ENCODE measurements at regions not wholly inside any gene's neighbourhood (a gene's known extent, or its start where the extent isn't known, plus 50 kb on each side); places are given as distances from the start of the nearest gene placed in this dataset.

DNA sequence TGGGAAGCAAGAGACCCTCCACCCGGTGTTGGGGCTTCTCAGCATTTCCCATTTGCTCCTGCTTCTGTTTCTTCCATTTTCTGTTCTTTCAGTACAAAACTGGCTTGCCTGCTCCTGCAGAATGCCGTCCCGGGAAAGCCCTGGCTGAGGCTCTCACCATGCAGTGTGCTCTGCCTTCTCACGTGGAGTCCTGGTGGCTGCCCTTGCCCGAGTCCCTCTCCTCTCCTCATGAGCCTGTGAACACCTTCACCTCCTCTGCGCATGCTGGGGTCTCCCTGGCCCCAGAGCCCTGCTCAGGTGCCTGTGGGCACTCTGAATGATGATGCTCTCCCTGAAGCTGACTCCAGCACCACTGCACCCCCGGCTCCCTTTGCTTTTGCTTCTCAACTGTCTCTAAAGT is 752.0 kb downstream of the QKI start:
- intact Hi-C loops (cut with DNase I, micrococcal nuclease) = no loop called here
- Mint-ChIP-seq H3K4me1 (no peaks in the 10 kb centered on the region), H3K9me3 (ENCODE audit: low read depth) (no peaks in the 10 kb centered on the region), H3K27ac (no peak overlapping the region), H3K4me3 (no peak overlapping the region), H3K27me3 (no peaks in the 10 kb centered on the region), H3K36me3 (ENCODE audit: low read depth) (no peaks in the 10 kb centered on the region)
- POLR2A ChIA-PET = no interaction called here
- CTCF ChIA-PET = no interaction called here
- ATAC-seq (no peak), DNase-seq (no peak)

DNA sequence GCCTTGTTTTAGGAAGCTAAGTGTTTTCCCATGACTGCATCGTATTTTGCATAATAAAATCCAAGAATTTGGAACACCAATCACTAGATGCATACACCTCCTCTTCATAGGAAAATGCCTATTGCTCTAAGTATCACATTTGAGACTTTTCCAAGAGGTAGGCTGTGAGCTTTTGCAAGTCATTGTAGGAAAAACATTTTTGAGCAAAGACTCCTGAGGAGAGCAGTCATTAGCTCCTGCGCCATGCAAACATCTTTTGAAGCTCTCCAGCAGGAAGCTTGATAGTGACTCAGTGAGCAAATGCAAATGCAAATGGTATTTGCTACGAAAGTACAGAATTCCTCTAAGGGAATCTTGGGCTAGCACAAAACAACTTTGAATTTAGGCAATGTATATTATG is 750.4 kb downstream of the QKI start:
- Mint-ChIP-seq H3K36me3 (ENCODE audit: low read depth) (no peaks in the 10 kb centered on the region), H3K27me3 (no peaks in the 10 kb centered on the region), H3K27ac (no peak overlapping the region), H3K4me1 (no peaks in the 10 kb centered on the region), H3K9me3 (ENCODE audit: low read depth) (no peaks in the 10 kb centered on the region), H3K4me3 (no peak overlapping the region)
- POLR2A ChIA-PET = no interaction called here
- no peak for ATAC-seq
- no peak for DNase-seq
- intact Hi-C loops (cut with DNase I, micrococcal nuclease) = no loop called here
- CTCF ChIA-PET = interaction anchor here (0.7 to 1.0 kb wide), 2 partner anchors 22 to 1541 kb away, joined by 3 to 5 read pairs; no protein-coding TSS in a partner anchor

DNA sequence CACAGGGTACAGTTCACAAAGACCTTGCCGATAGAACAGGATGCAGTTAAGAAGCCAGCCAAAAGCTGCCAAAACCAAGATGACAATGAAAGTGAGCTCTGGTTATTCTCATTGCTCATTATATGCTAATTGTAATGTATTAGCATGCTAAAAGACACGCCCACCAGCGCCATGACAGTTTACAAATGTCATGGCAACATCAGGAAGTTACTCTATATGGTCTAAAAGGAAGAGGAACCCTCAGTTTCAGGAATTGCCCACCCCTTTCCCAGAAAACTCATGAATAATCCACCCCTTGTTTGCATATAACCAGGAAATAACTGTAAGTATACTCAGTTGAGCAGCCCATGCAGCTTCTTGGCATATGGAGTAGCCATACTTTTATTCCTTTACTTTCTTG is 748.7 kb downstream of the QKI start:
- Mint-ChIP-seq H3K27me3 (peaks cover 1% of the 10 kb centered on the region), H3K4me1 (no peaks in the 10 kb centered on the region), H3K9me3 (ENCODE audit: low read depth) (no peaks in the 10 kb centered on the region), H3K27ac (no peak overlapping the region), H3K4me3 (no peak overlapping the region), H3K36me3 (ENCODE audit: low read depth) (no peaks in the 10 kb centered on the region)
- ATAC-seq (no peak), DNase-seq (no peak)
- ChIA-PET CTCF (no interaction called here), POLR2A (no interaction called here)
- intact Hi-C loops (cut with DNase I, micrococcal nuclease) = no loop called here

DNA sequence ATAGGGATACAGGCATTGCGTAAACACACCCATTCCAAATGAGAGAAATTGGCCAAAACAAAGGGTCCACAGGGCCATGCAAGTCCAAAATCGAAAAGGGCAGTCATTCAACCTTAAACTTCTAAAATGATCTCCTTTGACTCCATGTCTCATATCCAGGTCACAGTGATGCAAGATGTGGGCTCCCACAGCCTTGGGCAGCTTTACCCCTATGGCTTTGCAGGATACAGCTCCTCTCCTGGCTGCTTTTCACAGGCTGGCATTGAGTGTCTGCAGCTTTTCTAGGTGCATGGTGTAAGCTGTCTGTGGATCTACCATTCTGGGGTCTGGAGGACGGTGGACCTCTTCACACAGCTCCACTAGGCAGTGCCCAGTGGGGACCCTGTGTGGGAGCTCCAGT is 744.5 kb downstream of the QKI start:
- DNase-seq = no peak
- peaks cover 1% of the 10 kb centered on the region for H3K27me3 Mint-ChIP-seq
- intact Hi-C loops (cut with DNase I, micrococcal nuclease) = no loop called here
- CTCF ChIA-PET = no interaction called here
- no peak overlapping the region for H3K4me3 Mint-ChIP-seq
- H3K27ac Mint-ChIP-seq = no peak overlapping the region
- H3K36me3 Mint-ChIP-seq (ENCODE audit: low read depth) = no peaks in the 10 kb centered on the region
- no peaks in the 10 kb centered on the region for H3K9me3 Mint-ChIP-seq (ENCODE audit: low read depth)
- ATAC-seq = no peak
- no peaks in the 10 kb centered on the region for H3K4me1 Mint-ChIP-seq
- POLR2A ChIA-PET = no interaction called here

DNA sequence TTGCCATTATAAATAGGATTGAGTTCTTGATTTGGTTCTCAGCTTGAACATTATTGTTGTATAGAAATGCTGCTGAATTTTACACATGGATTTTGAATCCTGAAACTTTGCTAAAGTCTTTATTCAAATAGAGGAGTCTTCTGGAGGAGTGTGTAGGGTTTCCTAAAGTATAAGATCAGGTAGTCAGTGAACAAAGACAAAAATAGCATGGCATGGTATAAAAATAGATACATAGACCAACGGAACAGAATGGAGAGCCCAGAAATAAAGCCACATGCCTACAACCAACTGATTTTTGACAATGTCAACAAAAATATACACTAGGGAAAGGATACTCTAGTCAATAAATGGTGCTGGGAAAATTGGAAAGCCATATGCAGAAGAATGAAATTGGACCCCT is 740.1 kb downstream of the QKI start:
- POLR2A ChIA-PET = no interaction called here
- no peaks in the 10 kb centered on the region for H3K36me3 Mint-ChIP-seq (ENCODE audit: low read depth)
- no peak overlapping the region for H3K4me3 Mint-ChIP-seq
- CTCF ChIA-PET = no interaction called here
- ATAC-seq (no peak), DNase-seq (no peak)
- intact Hi-C loops (cut with DNase I, micrococcal nuclease) = no loop called here
- peaks cover 1% of the 10 kb centered on the region for H3K27me3 Mint-ChIP-seq
- H3K9me3 Mint-ChIP-seq (ENCODE audit: low read depth) = no peaks in the 10 kb centered on the region
- no peaks in the 10 kb centered on the region for H3K4me1 Mint-ChIP-seq
- H3K27ac Mint-ChIP-seq = no peak overlapping the region

DNA sequence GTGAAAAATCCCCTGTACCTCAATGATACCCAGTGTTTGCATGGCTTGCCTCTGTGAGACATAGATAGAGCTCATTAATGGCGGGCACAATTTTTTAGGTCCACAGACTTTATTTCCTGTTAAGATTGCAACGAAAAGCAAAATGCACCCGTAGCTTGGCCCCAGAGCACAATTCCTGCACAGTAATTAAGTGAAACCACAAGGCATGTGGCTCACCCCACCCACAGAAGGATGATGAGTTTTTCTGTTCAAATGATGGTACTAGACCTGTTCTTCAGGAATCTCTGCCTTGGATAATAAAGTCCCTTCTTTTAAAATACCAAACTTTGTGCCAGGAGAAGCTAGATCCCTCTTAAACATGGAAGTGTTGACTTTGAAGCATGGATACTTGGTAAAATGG is 738.1 kb downstream of the QKI start:
- ATAC-seq = no peak
- ChIA-PET CTCF (no interaction called here), POLR2A (no interaction called here)

DNA sequence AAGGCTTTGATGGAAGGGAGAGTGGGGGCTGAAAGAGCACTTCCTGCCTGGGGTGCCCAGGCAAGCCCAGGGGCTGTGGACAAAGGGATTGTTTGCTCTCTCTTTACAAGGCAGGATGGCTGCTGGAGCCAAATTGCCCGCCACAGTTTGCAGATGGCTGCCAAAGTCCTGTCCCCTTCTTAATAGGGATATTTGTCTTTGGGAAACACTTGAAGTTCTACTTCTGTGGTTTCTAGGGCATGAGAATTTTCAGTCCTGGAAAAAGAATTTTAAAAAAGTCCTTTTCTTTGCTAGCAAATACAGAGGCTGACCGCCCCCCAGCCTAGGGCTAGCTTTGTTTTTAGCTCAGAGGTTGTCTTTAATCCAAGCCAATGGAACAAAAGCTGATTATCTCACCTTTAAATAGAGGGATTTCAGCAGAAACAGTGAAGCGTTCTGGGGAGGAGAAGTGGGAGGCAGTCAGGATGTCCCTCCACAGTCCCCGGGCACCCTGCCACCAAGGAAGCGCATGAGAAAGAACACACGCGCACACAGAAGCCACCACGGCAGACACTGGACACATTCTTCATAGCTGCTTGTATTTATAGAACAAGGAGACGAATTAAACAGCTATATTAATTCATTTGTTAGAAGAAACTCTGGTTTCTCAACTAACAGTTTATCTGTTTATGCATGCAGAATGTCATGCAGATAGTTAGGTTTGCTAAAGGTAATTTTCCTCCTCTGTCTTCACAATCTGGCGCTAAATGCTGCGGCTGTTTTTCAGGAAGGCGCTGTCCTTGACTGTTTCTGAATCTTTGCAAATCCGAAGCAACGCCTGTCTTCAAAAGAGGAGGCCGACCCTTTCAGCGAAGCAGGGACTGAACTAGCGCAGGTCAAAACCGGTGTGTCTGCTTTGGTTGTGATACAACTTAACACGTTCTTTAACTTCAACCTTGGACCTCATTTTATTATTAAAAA is 736.9 kb downstream of the QKI start:
- no peaks in the 10 kb centered on the region for H3K9me3 Mint-ChIP-seq (ENCODE audit: low read depth)
- ATAC-seq = no peak
- H3K4me3 Mint-ChIP-seq = no peak overlapping the region
- H3K27me3 Mint-ChIP-seq = no peaks in the 10 kb centered on the region
- no peaks in the 10 kb centered on the region for H3K36me3 Mint-ChIP-seq (ENCODE audit: low read depth)
- intact Hi-C loops (cut with DNase I, micrococcal nuclease) = no loop called here
- no peak for DNase-seq
- no peak overlapping the region for H3K27ac Mint-ChIP-seq
- no peaks in the 10 kb centered on the region for H3K4me1 Mint-ChIP-seq
- CTCF ChIA-PET = no interaction called here
- POLR2A ChIA-PET = no interaction called here

More for the DNA sequence above, 738.1 kb downstream of the QKI start:
- Mint-ChIP-seq H3K27ac (no peak overlapping the region), H3K4me3 (no peak overlapping the region), H3K9me3 (ENCODE audit: low read depth) (no peaks in the 10 kb centered on the region), H3K4me1 (no peaks in the 10 kb centered on the region), H3K27me3 (no peaks in the 10 kb centered on the region), H3K36me3 (ENCODE audit: low read depth) (no peaks in the 10 kb centered on the region)
- no peak for DNase-seq
- intact Hi-C loops (cut with DNase I, micrococcal nuclease) = no loop called here

DNA sequence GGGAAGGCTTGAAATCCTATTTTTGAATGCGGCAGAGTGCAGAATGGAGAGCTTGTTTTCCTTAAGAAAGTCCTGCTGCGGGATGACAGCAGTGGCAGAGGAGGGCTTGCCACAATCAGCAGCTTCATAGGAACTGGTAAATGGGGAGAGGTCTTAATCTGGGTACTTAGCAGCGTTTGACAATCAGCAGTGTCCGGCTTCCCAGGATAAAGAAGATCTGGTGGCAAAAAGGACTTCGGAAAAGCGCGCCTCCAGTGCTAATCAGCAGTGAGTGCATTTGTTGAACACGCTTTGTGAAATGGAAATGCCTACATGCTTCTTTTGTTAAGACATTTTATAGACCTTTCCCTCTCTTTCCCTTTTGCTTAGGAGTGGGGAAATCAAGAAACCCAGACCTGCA is 735.7 kb downstream of the QKI start:
- Mint-ChIP-seq H3K27me3 (no peaks in the 10 kb centered on the region), H3K4me3 (no peak overlapping the region), H3K36me3 (ENCODE audit: low read depth) (no peaks in the 10 kb centered on the region), H3K9me3 (ENCODE audit: low read depth) (no peaks in the 10 kb centered on the region), H3K27ac (no peak overlapping the region), H3K4me1 (no peaks in the 10 kb centered on the region)
- ChIA-PET CTCF (no interaction called here), POLR2A (no interaction called here)
- ATAC-seq (no peak), DNase-seq (no peak)
- intact Hi-C loops (cut with DNase I, micrococcal nuclease) = no loop called here

DNA sequence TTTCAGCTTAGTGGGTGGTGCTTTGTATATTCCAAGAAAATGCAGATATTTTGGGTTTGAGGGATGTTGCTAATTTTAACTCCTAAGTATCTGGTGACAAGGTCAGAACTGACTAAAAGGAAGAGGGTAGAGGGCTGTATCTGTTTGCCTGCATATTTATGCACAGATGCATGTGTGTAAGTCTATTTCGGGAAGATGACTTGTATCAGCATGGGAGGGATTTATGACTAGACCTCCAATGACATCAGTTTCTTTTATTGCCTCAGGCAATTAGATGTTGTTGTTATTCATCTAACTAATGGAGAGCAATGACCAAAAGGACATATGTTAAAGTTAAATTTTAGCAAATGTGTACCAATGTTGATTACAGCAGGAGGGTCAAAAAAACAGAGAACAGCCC is 734.3 kb downstream of the QKI start:
- ChIA-PET POLR2A (no interaction called here), CTCF (no interaction called here)
- Mint-ChIP-seq H3K4me1 (no peaks in the 10 kb centered on the region), H3K27ac (no peak overlapping the region), H3K4me3 (no peak overlapping the region), H3K9me3 (ENCODE audit: low read depth) (no peaks in the 10 kb centered on the region), H3K27me3 (no peaks in the 10 kb centered on the region), H3K36me3 (ENCODE audit: low read depth) (no peaks in the 10 kb centered on the region)
- no peak for DNase-seq
- no peak for ATAC-seq
- intact Hi-C loops (cut with DNase I, micrococcal nuclease) = no loop called here

DNA sequence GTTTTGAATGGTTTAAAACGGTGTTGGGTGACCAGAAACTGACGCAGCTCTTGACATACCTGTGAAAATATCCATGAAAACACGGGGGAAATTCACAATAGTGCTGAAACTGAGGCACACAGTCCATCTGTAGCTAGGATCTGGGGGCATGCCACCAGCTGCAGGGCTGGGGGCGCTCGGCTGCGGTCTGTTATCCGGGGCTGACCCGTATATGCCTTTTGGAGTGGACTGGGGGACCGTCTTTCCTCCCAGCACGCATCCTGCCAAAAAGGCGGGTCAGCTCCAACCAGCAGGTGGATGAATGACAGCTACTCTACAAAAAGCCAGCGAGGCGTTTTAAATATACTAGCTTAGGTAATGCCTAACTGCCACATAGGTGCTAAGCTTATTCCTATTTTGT is 729.8 kb downstream of the QKI start:
- H3K27ac Mint-ChIP-seq = no peak overlapping the region
- POLR2A ChIA-PET = no interaction called here
- ATAC-seq (no peak), DNase-seq (no peak)
- H3K36me3 Mint-ChIP-seq (ENCODE audit: low read depth) = no peaks in the 10 kb centered on the region
- intact Hi-C loops (cut with DNase I, micrococcal nuclease) = no loop called here
- no peaks in the 10 kb centered on the region for H3K27me3 Mint-ChIP-seq
- CTCF ChIA-PET = interaction anchor here (0.6 kb wide), 2 partner anchors 38 to 188 kb away, joined by 3 read pairs; no protein-coding TSS in a partner anchor
- H3K4me1 Mint-ChIP-seq = no peaks in the 10 kb centered on the region
- no peaks in the 10 kb centered on the region for H3K9me3 Mint-ChIP-seq (ENCODE audit: low read depth)
- no peak overlapping the region for H3K4me3 Mint-ChIP-seq

DNA sequence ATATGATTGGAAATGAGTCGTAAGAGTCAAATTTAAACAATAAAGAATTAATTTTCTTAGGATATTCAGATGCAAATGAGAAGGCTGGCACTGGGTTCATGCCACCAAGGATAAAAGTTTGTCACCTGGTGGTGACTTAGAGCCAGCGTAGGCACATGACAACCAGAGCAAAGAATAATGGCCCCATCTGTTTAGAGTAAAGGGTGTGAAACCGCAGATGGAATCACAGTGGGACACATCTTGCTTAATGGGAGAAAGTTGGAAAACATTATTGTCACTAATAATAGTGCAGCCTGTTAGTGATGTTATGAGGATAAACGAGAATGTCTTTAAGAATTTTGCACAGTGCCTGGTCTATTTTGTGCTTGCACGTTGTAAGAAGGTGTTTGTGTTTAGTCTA is 727.8 kb downstream of the QKI start:
- ChIA-PET POLR2A (no interaction called here), CTCF (no interaction called here)
- no peaks in the 10 kb centered on the region for H3K27me3 Mint-ChIP-seq
- intact Hi-C loops (cut with DNase I, micrococcal nuclease) = no loop called here
- no peak overlapping the region for H3K4me3 Mint-ChIP-seq
- no peaks in the 10 kb centered on the region for H3K36me3 Mint-ChIP-seq (ENCODE audit: low read depth)
- peaks cover 2% of the 10 kb centered on the region for H3K9me3 Mint-ChIP-seq (ENCODE audit: low read depth)
- ATAC-seq (no peak), DNase-seq (no peak)
- H3K27ac Mint-ChIP-seq = no peak overlapping the region
- H3K4me1 Mint-ChIP-seq = no peaks in the 10 kb centered on the region

DNA sequence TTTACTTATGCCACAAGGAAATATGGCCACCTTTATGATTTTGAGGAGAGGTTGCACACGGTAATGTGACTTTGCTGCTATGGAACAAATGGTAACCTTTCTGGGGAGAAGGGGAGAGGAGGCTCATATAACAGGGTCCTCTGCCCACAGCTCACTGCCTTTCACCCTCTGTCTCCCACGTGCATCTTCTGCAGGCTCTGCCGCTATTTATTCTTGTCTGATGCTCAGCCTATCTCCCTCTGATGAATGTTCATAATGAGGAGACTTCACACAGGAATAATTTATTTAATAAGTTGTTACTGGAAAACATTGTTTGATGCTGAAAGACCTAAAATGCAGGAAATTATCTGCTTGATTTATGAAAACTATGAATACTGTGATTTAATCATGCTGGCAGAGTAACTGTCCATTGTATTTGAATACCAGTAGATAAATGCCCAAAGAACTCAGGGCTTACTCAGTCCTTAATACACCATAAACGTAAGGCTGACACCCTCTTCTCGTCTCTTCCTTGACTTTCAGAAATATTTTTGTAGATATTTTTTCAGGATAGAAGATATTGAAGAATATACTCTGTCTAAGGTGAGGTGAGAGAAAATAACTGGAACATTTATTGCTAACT is 721.1 kb downstream of the QKI start:
- H3K4me3 Mint-ChIP-seq = no peak overlapping the region
- intact Hi-C loops (cut with DNase I, micrococcal nuclease) = no loop called here
- ATAC-seq (no peak), DNase-seq (no peak)
- ChIA-PET CTCF (no interaction called here), POLR2A (no interaction called here)
- peaks cover 2% of the 10 kb centered on the region for H3K27me3 Mint-ChIP-seq
- H3K4me1 Mint-ChIP-seq = no peaks in the 10 kb centered on the region
- H3K9me3 Mint-ChIP-seq (ENCODE audit: low read depth) = peaks cover 4% of the 10 kb centered on the region
- no peaks in the 10 kb centered on the region for H3K36me3 Mint-ChIP-seq (ENCODE audit: low read depth)
- H3K27ac Mint-ChIP-seq = no peak overlapping the region

Data from activated CD4-positive, alpha-beta T cell treated with anti-CD3 and anti-CD28 coated beads for 36 hours (primary cell).